HEK293T (cell line): ENCODE measurements at regions not wholly inside any gene's neighbourhood (a gene's known extent, or its start where the extent isn't known, plus 50 kb on each side); places are given as distances from the start of the nearest gene placed in this dataset.

Experiments
- ARNT ChIP-seq: fragments of 450-650 bp; IDR thresholded peaks from 2 replicates; pipeline ENCODE4 v1.6.1; 2017; ENCODE audit warnings: mild to moderate bottlenecking
- BHLHE40 ChIP-seq: fragments of 450-650 bp; IDR thresholded peaks from 2 replicates; pipeline ENCODE4 v1.6.1; 2016; ENCODE audit warnings: mild to moderate bottlenecking, moderate library complexity, borderline replicate concordance
- ELF4 ChIP-seq: fragments of 450-650 bp; IDR thresholded peaks from 2 replicates; pipeline ENCODE4 v1.6.1; 2017; ENCODE audit warnings: antibody characterized with exemption
- FOXA1 ChIP-seq: fragments of 450-650 bp; IDR thresholded peaks from 2 replicates; pipeline ENCODE4 v1.6.1; 2016; ENCODE audit warnings: mild to moderate bottlenecking
- FOXK2 ChIP-seq: fragments of 450-650 bp; IDR thresholded peaks from 2 replicates; pipeline ENCODE4 v1.6.1; 2016; ENCODE audit warnings: mild to moderate bottlenecking
- FOXM1 ChIP-seq: fragments of 450-650 bp; IDR thresholded peaks from 2 replicates; pipeline ENCODE4 v1.6.1; 2017; ENCODE audit warnings: mild to moderate bottlenecking, borderline replicate concordance
- HDGF ChIP-seq: fragments of 450-650 bp; IDR thresholded peaks from 2 replicates; pipeline ENCODE4 v1.6.1; 2017; ENCODE audit warnings: antibody characterized with exemption, borderline replicate concordance
- L3MBTL2 ChIP-seq: fragments of 450-650 bp; conservative IDR thresholded peaks from 2 replicates; pipeline ENCODE4 v1.6.1; 2016; ENCODE audit warnings: mild to moderate bottlenecking
- NFRKB ChIP-seq: fragments of 450-650 bp; IDR thresholded peaks from 2 replicates; pipeline ENCODE4 v1.6.1; 2016; ENCODE audit warnings: mild to moderate bottlenecking, moderate library complexity
- SP1 ChIP-seq: fragments of 450-650 bp; IDR thresholded peaks from 2 replicates; pipeline ENCODE4 v1.6.1; 2017
- SUZ12 ChIP-seq: fragments of 450-650 bp; IDR thresholded peaks from 2 replicates; pipeline ENCODE4 v1.6.1; 2016; ENCODE audit warnings: mild to moderate bottlenecking
- TARDBP ChIP-seq: fragments of 450-650 bp; IDR thresholded peaks from 2 replicates; pipeline ENCODE4 v1.6.1; 2016
- ZNF384 ChIP-seq: fragments of 450-650 bp; IDR thresholded peaks from 2 replicates; pipeline ENCODE4 v1.6.1; 2016
- TF ChIP-seq, protein P1 (sequence below): fragments of 450-650 bp; IDR thresholded peaks from 2 replicates; pipeline ENCODE4 v1.6.1; 2016

GRCh38 chr6:95128439-95128838 lies 448.9 kb upstream of the MANEA start:
- TF ChIP-seq SUZ12, result no peak
- no peak for TF ChIP-seq BHLHE40
- TF ChIP-seq FOXM1, result no peak
- no peak for TF ChIP-seq NFRKB
- TF ChIP-seq, protein P1, sequence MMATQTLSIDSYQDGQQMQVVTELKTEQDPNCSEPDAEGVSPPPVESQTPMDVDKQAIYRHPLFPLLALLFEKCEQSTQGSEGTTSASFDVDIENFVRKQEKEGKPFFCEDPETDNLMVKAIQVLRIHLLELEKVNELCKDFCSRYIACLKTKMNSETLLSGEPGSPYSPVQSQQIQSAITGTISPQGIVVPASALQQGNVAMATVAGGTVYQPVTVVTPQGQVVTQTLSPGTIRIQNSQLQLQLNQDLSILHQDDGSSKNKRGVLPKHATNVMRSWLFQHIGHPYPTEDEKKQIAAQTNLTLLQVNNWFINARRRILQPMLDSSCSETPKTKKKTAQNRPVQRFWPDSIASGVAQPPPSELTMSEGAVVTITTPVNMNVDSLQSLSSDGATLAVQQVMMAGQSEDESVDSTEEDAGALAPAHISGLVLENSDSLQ, result no peak
- no peak for TF ChIP-seq FOXA1
- TF ChIP-seq TARDBP, result no peak
- no peak for TF ChIP-seq SP1
- no peak for TF ChIP-seq FOXK2
- TF ChIP-seq ARNT, result no peak
- TF ChIP-seq ELF4, result no peak
- no peak for TF ChIP-seq ZNF384
- TF ChIP-seq HDGF, result no peak
- no peak for TF ChIP-seq L3MBTL2
